ENCODE measurements at regions not wholly inside any gene's neighbourhood (a gene's known extent, or its start where the extent isn't known, plus 50 kb on each side); places are given as distances from the start of the nearest gene placed in this dataset.

- TF ChIP-seq CTCF (IDR thresholded peaks at IDR 0.05; ENCODE audit: low read length), result no peak
- no peak for TF ChIP-seq EZH2 (IDR thresholded peaks at IDR 0.05; ENCODE audit: borderline replicate concordance, low read length)
These were observed 466.3 kb upstream of the EPHA3 start for GRCh38 chr3:88641033-88641604.

Data from OCI-LY1 (cell line).